ENCODE measurements at regions not wholly inside any gene's neighbourhood (a gene's known extent, or its start where the extent isn't known, plus 50 kb on each side); places are given as distances from the start of the nearest gene placed in this dataset.
A peak's percentile ranks its signal among the peaks of the same experiment; 100 is the strongest.
"Not testable (repeated sequence)": the region's sequence is repeated elsewhere in the genome, so short reads cannot be mapped to it uniquely, and the experiment has no call there.

GRCh38 chr5:40453689-40454088 is 226.0 kb upstream of the PTGER4 start:
- no peak for DNase-seq

DNA sequence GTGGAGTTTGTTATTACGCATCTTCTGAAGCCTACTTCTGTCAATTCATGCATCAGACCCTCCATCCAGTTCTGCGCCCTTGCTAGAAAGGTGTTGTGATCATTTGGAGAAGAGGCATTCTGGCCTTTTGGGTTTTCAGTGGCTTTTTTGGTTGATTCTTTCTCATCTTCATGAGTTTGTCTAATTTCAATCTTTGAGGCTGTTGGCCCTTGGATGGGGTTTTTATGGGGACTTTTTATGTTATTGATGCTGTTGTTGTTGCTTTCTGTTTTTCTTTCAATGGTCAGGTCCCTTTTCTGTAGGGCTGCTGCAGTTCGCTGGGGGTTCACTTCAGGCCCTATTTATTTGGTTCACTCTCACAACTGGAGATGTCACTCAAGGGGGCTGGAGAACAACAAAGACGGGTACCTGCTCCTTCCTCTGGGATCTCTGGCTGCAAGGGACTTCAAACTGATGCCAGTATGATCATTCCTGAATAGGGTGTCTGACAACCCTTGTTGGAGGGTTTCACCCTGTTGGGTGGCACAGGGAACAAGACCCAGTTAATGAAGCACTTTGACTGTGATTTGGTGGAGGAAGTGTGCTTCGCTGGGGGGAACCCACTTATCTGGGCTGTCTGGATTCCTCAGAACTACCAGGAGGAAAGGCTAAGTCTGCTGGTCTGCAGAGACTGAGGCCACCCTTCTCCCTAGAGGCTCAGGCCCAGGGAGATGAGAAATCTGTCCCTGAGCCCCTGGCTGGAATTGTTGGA is 226.7 kb upstream of the PTGER4 start:
- DNase-seq = no peak

DNA sequence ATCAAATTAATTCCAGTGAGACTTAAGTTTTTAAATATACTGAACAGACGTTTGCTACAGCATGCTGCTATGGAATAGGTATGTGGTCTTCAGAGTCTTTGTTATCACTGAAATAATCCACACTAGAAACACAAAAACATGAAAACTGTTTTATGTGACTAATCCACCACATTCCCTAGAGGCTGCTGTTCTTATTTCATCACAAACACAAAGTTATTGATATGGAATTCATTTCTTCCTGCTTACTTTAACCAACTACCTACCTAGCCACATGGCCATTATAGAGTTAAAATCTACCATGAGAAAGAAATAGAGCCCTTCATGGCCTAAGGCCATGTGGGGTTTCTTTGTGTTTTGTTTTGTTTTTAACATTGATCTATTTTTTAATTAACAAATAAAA is 232.3 kb upstream of the PTGER4 start:
- no peak for DNase-seq

GRCh38 chr5:40446910-40447309 is 232.8 kb upstream of the PTGER4 start:
- no peak for DNase-seq

DNA sequence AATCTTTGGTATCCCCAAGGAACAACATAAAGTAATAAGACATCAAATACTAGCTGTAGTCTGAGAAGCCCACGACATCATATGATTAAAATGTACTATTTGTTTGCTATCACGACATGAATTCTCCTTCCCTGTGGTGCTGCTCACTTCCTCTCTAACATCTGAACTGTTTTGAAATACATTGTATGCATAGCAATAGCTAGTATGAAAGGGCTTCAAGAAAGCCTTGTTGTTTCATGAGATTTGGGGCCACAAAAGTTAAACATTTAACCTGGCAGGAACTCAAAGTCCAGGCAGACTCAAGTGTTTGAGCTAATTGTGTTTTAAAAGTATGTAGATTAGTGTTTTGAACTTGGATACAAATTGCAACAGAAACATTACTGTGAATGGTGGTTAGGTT is 237.4 kb upstream of the PTGER4 start:
- DNase-seq = peak; percentile 7

DNA sequence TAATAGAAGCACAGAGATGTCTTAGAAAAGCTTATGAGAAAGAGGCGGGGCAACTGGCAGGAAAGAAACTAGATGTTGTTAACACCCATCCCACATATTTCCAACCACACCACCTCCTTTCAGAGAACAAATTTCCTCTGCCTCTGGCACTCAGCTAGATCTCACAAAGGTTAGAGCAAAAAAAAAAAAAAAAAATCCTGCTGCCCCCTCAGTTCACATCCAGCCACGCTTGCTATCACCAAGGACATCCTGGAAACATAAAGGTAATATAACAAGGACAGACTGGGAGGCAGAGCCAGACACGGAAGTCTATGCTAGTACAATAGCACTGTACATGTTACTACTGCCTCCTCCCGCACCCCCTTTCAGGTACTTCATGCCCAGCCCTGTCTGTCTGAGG is 238.0 kb upstream of the PTGER4 start:
- no peak for DNase-seq

DNA sequence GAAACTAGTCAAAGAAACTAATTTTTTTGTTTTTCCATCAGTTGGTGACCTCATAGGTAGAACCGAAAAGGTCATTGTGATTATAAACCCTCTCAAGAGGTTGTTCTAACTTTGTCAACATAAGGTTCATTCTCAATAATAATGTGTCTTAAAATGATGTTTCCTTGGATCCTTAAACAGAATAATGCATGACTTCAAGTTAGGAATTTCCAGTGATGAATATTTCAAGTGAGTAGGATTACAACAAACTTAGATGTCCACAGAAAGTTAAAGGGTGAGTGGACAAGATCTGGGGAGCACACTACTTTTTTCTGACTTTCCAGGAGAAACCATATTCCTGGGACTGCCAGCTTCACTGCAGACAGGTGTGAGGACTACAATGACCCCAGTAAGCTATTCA is 239.0 kb upstream of the PTGER4 start:
- no peak for DNase-seq

GRCh38 chr5:40439103-40439502 is 240.6 kb upstream of the PTGER4 start:
- not testable (repeated sequence) for DNase-seq

DNA sequence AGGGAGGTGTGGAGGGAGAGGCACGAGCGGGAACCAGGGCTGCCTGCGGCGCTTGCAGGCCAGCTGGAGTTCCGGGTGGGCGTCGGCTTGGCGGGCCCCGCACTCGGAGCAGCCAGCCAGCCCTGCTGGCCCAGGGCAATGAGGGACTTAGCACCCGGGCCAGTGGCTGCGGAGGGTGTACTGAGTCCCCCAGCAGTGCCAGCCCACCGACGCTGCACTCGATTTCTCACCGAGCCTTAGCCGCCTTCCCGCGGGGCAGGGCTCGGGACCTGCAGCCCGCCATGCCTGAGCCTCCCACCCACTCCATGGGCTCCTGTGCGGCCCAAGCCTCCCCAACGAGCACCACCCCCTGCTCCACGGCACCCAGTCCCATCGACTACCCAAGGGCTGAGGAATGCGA is 241.1 kb upstream of the PTGER4 start:
- not testable (repeated sequence) for DNase-seq

- peak; percentile 23 for DNase-seq
Observed at GRCh38 chr5:40437452-40437861, 242.3 kb upstream of the PTGER4 start.

DNA sequence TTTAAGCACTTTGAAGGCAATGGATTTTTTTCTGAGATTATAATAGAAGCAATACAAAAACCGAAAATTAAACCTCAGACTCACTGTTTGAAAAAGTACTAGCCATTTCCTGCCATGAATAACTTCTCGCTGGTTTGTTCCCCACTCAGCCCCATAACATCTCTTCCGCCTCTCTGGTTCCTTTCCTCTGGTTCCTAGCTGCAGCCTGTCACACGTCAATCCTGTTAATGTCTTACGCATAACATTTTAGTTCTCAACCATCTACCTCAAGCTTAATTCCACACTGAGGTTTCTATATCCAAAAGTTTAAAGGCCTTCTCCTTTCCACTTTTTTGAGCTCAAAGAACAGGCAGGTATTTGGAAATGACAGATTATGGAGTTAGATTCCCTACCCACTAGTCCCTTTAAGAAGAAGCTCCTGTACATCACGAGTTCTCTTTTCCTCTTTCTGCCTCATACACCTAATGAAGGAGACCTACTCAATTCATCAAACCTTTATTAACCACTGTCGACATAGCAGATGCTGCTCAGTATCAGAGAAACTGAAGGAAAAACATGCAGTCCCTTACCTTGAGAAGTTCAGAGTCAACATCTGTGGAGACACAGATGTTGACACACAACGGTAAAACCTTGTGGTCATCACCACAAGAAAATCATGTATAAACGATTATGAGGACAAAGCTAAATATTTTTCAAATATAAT is 243.0 kb upstream of the PTGER4 start:
- DNase-seq = peak; percentile 14

- DNase-seq = not testable (repeated sequence)
Observed at GRCh38 chr5:40435706-40436105, 244.0 kb upstream of the PTGER4 start.

DNA sequence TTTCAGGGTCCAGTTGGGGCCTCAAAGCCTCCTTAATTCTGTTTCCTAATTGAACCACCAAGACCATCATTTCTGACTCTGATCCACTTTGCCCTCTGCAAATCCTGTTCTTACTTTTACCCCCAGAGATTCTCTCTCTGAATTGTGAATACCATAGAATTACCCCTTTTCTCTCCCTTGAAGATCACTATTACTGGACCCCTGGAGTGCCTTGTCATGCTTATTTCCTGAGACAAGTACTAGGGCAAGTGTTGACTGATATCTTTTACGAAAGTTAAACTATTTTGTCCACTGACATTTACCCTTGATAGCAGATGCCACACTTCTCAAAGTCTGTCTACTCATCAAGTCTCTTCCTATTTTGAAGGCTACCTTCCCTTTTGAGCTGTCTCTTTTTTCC is 246.9 kb upstream of the PTGER4 start:
- DNase-seq = no peak

DNA sequence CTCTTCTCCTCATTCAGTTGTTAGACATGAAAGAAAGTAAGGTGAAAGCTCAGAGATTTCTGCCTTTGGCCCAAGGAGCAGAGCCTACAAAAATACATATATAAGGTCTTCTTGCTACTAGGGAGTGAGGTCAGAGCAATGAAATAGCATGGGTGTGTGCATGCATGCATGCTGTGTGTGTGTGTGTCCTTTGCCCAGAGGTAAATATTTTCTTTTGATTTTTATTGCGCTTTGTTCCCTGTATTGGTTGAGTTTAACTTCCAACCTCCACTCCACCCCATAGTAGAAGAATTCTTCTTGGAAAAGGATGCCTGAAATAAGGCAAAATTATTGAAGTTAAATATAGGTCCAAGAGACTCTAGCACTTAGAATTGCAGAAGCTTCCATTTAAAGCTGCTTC is 248.0 kb upstream of the PTGER4 start:
- no peak for DNase-seq

GRCh38 chr5:40430101-40430710 is 249.5 kb upstream of the PTGER4 start:
- DNase-seq = no peak

DNA sequence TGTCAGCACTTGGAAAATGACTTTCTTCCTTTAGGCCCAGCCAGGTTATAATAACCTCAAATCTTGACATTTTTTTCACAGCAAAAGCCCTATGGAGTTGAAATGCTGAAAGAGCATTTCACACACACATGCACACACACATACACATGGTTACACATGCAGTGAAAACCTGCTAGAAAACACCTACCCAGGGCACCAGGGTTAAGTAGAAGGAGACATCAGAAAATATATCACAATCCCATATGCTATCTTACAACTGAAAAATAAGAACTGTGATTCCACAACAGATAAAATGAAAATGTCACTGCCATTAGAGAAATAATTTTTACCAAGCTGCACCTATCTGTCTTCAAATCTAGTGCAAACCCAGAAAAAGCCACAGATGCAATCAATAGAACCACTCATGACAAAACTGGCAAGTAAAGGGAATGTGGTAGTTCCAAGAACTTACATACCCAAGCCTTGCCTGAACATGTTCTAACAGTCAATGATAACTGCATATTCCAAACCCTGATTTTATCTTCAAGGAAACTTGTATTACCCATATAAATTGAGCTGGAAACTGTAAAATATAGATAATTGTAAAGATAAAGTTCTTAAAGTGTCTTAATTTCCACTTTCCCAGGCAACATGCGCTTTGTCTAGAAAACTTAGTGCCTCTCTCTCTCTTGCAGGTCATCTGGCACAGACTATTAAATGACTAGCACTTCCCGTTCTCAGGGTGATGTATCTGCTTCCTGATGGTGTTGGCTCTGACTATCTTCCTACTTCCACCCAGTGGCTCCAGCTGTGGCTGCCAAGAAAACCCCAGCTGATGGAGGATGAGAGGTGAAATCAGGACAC is 250.2 kb upstream of the PTGER4 start:
- DNase-seq = peak; percentile 68

DNA sequence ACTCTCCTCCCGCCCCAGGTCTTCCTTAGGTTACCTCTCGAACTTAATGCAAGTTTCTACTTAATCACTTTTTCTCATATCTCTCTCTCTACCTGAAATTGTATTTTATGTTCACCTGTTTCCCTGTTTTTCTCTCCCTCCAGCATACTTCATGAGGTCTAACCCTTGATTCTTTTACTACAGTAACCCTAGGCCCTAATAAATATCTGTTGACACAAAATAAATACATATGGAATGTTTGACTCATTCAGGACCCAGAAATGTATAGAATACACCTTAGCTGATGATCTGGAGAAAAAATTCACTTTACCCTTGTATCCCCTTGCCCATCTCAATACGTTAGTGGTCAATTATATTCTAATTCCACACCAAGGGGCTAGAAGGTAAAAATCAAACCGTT is 250.9 kb upstream of the PTGER4 start:
- no peak for DNase-seq

DNA sequence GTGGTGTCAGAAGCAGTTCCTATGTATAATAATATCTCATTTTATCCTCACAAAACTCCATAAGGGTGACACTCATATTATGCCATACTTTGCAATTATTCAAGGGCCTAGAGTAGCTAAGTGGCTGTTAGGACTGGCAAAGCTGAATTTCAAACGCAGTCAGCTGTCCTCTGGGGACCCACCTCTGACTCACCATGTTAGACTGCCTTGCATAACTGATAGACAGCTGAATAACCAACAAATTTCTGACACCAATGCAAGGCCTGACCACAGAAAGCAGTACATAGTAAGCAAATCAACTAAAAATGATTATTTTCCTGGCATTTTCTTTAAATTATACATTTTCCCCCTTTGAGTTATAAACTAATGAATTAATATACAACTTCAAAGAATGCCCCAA is 251.6 kb upstream of the PTGER4 start:
- peak; percentile 43 for DNase-seq

DNA sequence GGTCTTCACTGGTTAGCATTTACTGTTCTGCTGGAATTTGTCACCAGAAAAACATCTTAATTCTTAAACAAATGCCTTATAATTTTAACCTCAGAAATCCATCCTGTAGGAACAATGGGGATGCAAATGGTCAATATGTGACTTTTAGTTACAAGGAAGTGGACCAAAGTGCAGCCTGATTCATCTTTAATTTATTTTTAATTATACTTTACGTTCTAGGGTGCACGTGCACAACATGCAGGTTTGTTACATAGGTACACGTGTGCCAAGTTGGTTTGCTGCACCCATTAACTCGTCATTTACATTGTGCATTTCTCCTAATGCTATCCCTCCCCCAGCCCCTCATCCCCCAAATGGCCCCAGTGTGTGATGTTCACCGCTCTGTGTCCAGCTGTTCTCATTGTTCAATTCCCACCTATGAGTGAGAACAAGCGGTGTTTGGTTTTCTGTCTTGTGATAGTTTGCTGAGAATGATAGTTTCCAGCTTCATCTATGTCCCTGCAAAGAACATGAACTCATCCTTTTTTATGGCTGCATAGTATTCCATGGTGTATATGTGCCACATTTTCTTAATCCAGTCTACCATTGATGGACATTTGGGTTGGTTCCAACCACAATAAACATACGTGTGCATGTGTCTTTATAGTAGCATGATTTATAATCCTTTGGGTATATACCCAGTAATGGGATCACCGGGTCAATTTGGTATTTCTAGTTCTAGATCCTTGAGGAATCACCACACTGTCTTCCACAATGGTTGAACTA is 262.5 kb upstream of the PTGER4 start:
- DNase-seq = not testable (repeated sequence)

GRCh38 chr5:40416588-40416987 is 263.1 kb upstream of the PTGER4 start:
- no peak for DNase-seq

- DNase-seq = no peak
Observed at GRCh38 chr5:40416098-40416497, 263.6 kb upstream of the PTGER4 start.

DNA sequence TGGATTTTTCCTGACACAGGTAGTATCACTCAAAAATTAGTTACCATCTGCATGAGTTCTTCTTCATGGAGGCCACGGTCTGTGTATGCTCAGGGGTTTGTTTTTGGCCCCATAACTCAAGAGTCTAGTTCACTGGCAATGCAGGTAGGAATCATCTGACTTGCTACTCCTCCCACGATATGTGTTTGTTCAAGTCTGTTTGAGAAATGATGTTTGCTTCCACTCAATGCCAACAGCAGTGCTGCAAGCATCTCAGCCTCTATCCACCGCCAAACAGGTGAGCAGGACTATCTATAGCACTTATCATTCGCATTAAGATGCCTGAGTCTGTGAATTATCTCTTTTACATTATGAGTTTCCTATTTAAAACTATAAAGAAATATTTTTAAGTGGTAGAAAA is 264.8 kb upstream of the PTGER4 start:
- DNase-seq = no peak
